ENCODE measurements at regions not wholly inside any gene's neighbourhood (a gene's known extent, or its start where the extent isn't known, plus 50 kb on each side); places are given as distances from the start of the nearest gene placed in this dataset.

DNA sequence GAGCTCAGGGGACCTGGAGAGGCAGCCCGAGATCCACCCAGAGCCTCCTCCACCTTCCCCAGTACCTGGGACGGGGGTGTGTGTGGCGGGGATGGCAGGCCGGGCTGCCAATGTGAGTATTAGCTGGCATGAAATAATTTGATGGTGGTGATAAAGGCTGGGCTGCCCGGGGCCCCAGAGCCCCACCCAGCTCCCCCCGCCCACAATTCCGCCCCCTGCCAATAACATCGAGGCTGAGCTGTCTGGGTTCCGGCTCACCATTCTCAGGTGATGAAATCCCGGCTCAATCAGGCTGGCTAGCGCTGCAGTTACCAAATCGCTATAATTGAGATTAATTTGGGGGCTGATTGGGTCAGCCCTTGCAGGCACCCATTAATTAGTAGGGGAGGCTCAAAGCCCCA, 103.8 kb upstream of the CASZ1 start:
- DNase-seq (ENCODE audit: low read depth), result no peak
- Histone ChIP-seq H3K36me3 (ENCODE audit: control insufficient read depth, insufficient read depth, low read length) (no peaks in the 10 kb centered on the region), H3K4me3 (ENCODE audit: low read depth, low read length) (no peak overlapping the region), H3K27me3 (ENCODE audit: control insufficient read depth, insufficient read depth, low read length) (peaks cover 1% of the 10 kb centered on the region; the same call in 1 of the 2 replicates)
- ChIA-PET CTCF (interaction anchor here (0.6 to 1.2 kb wide), 2 partner anchors 14 to 740 kb away, joined by 3 read pairs; no protein-coding TSS in a partner anchor), POLR2A (no interaction called here)
- TF ChIP-seq CTCF (IDR thresholded peaks at IDR 0.05; ENCODE audit: insufficient read depth, low read depth, low read length), result no peak

- ChIA-PET CTCF (interaction anchor here (0.6 to 1.2 kb wide), 2 partner anchors 13 to 739 kb away, joined by 3 read pairs; no protein-coding TSS in a partner anchor), POLR2A (no interaction called here)
- no peak for TF ChIP-seq CTCF (IDR thresholded peaks at IDR 0.05; ENCODE audit: insufficient read depth, low read depth, low read length)
- Histone ChIP-seq H3K27me3 (ENCODE audit: control insufficient read depth, insufficient read depth, low read length) (peaks cover 1% of the 10 kb centered on the region; the same call in 1 of the 2 replicates), H3K4me3 (ENCODE audit: low read depth, low read length) (no peak overlapping the region), H3K36me3 (ENCODE audit: control insufficient read depth, insufficient read depth, low read length) (no peaks in the 10 kb centered on the region)
- no peak for DNase-seq (ENCODE audit: low read depth)
These were observed 104.2 kb upstream of the CASZ1 start for GRCh38 chr1:10900691-10901090.

DNA sequence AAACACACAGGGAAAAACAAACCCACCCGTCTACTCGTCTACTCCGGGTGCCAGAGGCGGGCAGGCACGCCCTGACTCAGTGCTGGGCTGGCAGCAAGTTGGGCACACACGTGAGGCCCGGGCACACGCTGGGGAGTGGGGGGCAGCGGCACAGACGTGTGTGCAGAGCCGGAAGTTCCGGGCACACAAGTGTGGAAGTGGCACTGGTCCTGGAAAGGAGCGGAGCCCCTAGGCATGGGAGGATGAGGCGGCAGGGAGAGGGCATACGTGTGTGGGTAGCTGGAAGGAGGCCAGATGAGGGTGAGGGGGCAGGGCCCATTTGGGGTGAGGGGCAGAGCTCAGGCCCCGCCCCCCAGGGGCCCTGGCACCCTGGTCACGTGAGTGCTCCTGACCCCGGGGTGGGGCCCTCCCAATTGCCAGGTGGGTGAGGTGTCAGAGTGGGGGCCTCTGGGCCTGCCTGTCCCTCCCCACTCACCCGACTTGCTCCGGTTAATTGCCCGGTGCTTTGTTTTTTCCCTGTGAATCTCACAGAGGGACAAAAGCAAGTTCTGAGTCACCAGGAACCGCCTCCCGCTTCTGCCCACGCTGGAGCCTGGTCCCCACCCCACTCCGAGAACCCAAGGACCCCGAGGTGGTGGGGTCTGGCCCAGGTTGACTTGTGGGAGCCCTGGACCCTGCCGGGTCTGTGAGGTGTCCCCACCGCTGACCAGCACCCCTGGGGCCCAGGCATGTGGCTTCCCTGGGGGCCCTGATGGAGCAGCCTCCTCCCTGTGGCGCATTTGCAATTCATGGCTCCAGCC, 104.8 kb upstream of the CASZ1 start:
- ChIA-PET CTCF (interaction anchor here (0.6 to 1.2 kb wide), 2 partner anchors 13 to 739 kb away, joined by 3 read pairs; no protein-coding TSS in a partner anchor), POLR2A (no interaction called here)
- no peak for DNase-seq (ENCODE audit: low read depth)

DNA sequence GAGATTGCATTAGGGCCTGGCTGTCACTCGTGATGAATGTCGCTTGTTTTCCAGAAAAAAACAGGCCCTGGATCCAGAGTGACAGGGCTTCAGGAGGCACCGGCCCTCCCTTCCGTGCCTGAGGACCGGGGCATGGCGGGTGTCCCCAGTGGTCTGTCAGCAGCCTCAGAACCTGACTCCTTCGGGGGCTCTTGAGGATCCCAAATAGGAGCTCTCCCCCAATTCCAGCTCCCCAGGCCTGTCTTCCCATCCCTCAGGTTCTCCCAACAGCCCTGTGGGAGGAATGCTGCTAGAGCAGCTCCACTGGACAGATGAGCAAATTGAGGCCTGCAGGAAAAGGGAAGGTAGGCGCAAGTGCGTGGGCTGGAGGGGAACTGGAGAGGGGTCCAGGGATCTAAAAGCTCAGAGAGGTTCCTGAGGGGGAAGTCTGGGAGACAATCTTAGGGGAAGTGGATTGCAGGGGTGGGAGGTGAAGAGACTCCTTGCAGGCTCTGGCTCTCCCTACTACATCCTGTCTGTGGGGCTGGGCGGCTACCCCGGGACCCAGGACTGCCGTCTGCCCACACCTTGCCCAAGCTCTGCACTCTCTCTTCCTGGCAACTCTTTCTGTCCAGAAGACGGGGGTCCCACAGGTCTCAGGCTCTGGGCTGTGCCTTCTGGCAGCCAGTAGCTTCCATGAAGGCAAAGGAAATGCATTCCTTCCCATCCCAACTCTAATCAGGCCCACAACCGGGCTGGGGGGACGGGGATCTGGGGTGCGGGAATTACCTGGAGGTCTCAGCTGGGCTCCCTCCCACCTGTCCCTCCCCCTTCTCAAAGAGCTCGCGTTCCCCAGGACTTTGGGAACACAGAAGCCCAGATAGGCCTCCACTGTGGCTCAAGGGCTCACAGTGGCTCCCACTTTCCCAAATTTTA, 105.7 kb upstream of the CASZ1 start:
- no peak for DNase-seq (ENCODE audit: low read depth)
- no peaks in the 10 kb centered on the region for H3K36me3 ChIP-seq (ENCODE audit: control insufficient read depth, insufficient read depth, low read length)
- ChIA-PET CTCF (no interaction called here), POLR2A (no interaction called here)
- H3K27me3 ChIP-seq (ENCODE audit: control insufficient read depth, insufficient read depth, low read length), result peaks cover 10% of the 10 kb centered on the region
- TF ChIP-seq CTCF (IDR thresholded peaks at IDR 0.05; ENCODE audit: insufficient read depth, low read depth, low read length), result no peak
- no peak overlapping the region for H3K4me3 ChIP-seq (ENCODE audit: low read depth, low read length)

More for the DNA sequence above, 104.8 kb upstream of the CASZ1 start:
- Histone ChIP-seq H3K27me3 (ENCODE audit: control insufficient read depth, insufficient read depth, low read length) (peaks cover 3% of the 10 kb centered on the region; the same call in 1 of the 2 replicates), H3K36me3 (ENCODE audit: control insufficient read depth, insufficient read depth, low read length) (no peaks in the 10 kb centered on the region), H3K4me3 (ENCODE audit: low read depth, low read length) (no peak overlapping the region)
- TF ChIP-seq CTCF (IDR thresholded peaks at IDR 0.05; ENCODE audit: insufficient read depth, low read depth, low read length), result no peak

- no peaks in the 10 kb centered on the region for H3K36me3 ChIP-seq (ENCODE audit: control insufficient read depth, insufficient read depth, low read length)
- POLR2A ChIA-PET, result no interaction called here
- H3K27me3 ChIP-seq (ENCODE audit: control insufficient read depth, insufficient read depth, low read length), result peaks cover 15% of the 10 kb centered on the region
- CTCF ChIA-PET, result interaction anchor here (1.4 to 1.6 kb wide), 2 partner anchors 39 to 408 kb away, joined by 4 read pairs; no protein-coding TSS in a partner anchor
- no peak for DNase-seq (ENCODE audit: low read depth)
- no peak for TF ChIP-seq CTCF (IDR thresholded peaks at IDR 0.05; ENCODE audit: insufficient read depth, low read depth, low read length)
- H3K4me3 ChIP-seq (ENCODE audit: low read depth, low read length), result no peak overlapping the region
These were observed 107.0 kb upstream of the CASZ1 start for GRCh38 chr1:10903421-10903820.

Measured in BJ (cell line).